ENCODE measurements at regions not wholly inside any gene's neighbourhood (a gene's known extent, or its start where the extent isn't known, plus 50 kb on each side); places are given as distances from the start of the nearest gene placed in this dataset.

DNA sequence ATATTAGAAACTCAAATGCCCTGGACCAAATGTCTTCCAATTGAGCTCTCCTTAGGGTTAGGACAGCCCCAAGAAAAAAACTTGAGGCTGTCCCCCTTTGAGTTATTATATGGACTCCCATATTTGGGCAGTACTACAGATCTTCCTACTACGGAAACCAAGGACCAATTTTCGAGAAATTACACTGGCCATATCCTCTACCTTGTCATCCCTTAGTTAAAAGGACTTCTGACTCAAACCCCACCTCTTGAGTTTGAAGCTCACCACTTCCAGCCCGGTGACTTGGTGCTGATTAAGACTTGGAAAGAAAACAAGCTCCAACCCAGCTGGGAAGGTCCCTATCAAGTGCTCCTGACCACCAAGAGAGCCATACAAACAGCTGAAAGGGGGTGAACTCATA is 497.0 kb upstream of the GRAMD2B start:
- ATAC-seq (ENCODE audit: low FRiP score) (no peak), DNase-seq (ENCODE audit: low spot score) (no peak)
- TF ChIP-seq, protein P1, sequence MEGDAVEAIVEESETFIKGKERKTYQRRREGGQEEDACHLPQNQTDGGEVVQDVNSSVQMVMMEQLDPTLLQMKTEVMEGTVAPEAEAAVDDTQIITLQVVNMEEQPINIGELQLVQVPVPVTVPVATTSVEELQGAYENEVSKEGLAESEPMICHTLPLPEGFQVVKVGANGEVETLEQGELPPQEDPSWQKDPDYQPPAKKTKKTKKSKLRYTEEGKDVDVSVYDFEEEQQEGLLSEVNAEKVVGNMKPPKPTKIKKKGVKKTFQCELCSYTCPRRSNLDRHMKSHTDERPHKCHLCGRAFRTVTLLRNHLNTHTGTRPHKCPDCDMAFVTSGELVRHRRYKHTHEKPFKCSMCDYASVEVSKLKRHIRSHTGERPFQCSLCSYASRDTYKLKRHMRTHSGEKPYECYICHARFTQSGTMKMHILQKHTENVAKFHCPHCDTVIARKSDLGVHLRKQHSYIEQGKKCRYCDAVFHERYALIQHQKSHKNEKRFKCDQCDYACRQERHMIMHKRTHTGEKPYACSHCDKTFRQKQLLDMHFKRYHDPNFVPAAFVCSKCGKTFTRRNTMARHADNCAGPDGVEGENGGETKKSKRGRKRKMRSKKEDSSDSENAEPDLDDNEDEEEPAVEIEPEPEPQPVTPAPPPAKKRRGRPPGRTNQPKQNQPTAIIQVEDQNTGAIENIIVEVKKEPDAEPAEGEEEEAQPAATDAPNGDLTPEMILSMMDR (IDR thresholded peaks at IDR 0.05), result no peak

DNA sequence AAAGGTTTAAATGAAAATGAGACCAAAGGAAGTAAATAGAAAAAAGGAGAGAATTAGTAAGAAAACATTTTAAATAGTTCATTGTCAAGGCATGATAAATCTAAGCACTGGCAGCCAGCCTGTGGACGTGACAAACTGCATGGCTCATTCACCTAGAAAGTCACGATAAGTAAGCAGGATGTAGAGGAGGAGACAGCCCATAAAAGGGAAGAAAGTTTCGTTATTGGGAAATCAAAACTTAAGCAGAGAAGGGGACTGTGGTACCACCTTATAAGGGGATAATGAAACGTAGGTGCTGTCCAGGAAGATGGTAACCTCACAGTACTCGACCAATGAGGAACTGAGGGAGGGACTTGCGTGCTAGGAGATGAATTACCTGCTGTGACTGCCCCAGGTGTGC is 494.5 kb upstream of the GRAMD2B start:
- no peak for DNase-seq (ENCODE audit: low spot score)

DNA sequence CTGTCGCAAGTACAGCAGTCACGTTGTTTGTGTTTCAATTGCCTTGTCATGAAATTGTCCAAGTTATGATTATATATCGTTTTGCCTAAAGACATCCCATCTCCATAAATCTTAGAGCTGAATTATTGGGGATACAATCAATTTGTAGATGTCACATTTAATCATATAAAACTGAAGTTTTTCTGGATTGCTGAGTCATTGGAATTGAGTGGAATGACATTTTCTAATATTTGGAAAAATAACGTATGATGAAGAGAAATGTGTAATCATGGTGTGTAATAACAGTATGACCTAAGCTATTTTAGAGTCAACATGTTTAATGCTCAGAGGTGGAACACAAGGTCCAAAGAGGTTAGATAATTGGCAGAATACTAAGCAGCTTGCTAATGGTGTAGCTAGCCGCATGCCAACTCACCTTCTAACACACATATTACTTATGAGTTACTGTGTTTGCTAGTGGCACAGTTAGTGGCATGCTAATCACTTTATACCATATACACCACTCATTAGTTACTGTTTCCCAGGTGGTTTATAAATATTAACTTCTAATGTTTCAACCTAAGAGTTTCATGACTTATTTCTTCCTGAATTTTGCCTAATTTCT is 473.1 kb upstream of the GRAMD2B start:
- no peak for DNase-seq (ENCODE audit: low spot score)
- ATAC-seq (ENCODE audit: low FRiP score), result no peak
- TF ChIP-seq, protein P1 (IDR thresholded peaks at IDR 0.05), result no peak

More for the DNA sequence above, 494.5 kb upstream of the GRAMD2B start:
- ATAC-seq (ENCODE audit: low FRiP score), result no peak
- TF ChIP-seq, protein P1 (IDR thresholded peaks at IDR 0.05), result no peak

DNA sequence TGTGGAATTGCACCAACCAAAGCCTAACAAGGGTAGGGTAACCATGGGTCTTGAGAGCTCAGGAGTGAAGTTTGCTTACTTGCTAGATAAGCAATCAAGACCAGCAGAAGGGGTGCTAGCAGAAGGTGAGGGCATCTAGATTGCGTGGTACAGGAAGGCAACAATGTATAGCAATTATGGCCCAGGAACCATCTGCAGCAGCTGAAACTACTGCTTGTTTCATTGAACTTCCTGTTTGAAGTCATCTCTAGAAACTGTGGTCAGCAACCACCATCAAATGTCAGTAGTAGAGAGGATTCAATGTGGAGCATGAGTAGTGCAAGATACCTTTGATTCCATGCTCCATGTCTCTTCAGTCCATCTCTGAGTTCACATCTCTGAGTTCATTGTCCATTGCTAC is 462.1 kb upstream of the GRAMD2B start:
- DNase-seq (ENCODE audit: low spot score), result no peak
- no peak for ATAC-seq (ENCODE audit: low FRiP score)
- TF ChIP-seq, protein P1 (IDR thresholded peaks at IDR 0.05), result no peak

DNA sequence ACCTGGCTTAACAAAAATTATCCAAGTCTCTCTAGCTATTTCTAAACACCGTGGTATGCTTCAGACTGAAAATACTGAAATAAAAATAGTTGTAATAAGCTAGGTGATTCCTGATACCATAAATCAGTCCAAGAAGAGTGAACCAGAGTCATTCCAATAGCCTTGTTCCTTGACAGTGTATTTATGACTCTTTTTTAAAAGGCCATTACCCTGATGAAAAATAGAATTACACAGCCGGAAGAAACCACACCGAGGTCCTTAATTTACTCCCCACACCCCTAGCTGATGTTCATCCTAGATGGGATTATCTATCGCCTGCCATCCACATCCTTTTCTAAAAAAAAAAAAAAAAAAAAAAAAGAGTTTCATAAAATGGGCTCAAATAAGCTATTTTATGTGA is 457.6 kb upstream of the GRAMD2B start:
- TF ChIP-seq, protein P1 (IDR thresholded peaks at IDR 0.05), result no peak
- ATAC-seq (ENCODE audit: low FRiP score) (no peak), DNase-seq (ENCODE audit: low spot score) (no peak)

DNA sequence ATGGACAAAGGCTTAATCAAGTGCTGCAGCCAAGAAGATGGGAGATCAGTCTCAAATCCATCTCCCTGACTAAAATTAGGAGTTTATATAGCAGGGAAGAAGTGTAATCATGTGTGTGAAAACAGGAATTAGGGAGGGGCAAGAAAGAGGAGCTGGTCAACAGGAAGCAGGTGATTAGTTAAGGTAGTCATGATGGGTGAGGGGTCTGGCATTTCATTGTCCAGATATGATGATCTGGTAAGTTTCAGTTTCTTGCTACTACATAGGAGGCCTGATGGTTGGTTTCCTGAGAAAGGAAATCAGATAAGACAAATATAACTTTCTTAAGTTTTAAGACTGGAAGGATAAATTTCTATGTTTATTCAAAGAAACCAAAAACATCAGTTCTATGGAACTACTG is 455.6 kb upstream of the GRAMD2B start:
- DNase-seq (ENCODE audit: low spot score), result no peak
- TF ChIP-seq, protein P1 (IDR thresholded peaks at IDR 0.05), result no peak
- no peak for ATAC-seq (ENCODE audit: low FRiP score)

DNA sequence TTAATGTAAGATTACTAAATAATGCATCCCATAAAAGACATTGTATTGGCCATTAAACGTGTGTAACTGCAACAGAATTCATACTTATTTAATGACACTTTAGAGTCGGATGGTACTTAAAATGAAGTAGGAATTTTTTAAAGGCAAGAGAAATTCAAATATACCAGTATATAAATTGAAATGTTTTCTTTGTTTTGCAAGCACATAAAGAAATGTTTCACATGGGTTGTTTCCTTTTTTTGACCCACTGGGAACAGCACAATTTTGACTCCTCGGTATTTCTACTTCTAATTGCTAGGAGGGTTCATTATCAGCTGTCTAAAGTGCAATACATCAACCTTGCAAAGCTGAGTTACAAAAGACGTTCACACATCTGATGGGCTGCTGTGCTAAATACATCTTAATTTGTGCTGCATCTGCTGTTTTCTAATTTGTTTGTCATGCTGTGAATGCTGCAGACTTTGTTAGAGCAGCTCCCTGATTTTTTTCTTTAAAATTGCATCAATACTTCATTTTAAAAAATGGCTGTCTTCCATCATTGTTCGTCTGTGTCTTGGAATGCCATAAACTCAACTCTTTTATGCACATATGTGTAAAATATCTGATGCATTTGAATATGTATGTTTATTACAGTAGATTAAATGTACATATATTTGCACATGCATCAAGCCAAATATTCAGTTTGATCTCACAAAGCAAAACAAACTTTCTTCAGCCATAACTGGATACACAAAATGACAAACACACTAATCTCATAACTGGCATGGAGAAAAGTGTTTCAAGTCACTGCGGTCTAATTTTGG is 454.0 kb upstream of the GRAMD2B start:
- TF ChIP-seq, protein P1 (IDR thresholded peaks at IDR 0.05), result no peak
- ATAC-seq (ENCODE audit: low FRiP score) (no peak), DNase-seq (ENCODE audit: low spot score) (no peak)

All from omental fat pad (tissue), 3 donors.